GM12891 (cell line): ENCODE measurements at regions not wholly inside any gene's neighbourhood (a gene's known extent, or its start where the extent isn't known, plus 50 kb on each side); places are given as distances from the start of the nearest gene placed in this dataset.

Experiments used
- POLR2A ChIP-seq: IDR thresholded peaks from 2 replicates; pipeline ENCODE4 v1.6.1; 2011; ENCODE audit warnings: low read depth, low read length, control low read depth
- POLR2AphosphoS5 ChIP-seq: IDR thresholded peaks from 2 replicates; pipeline ENCODE4 v1.6.1; 2011; ENCODE audit warnings: low read depth, low read length, control low read depth
- TAF1 ChIP-seq: IDR thresholded peaks from 2 replicates; pipeline ENCODE4 v1.6.1; 2011; ENCODE audit warnings: low read depth, low read length, control low read depth

GRCh38 chr6:167662075-167662880 is 164.4 kb upstream of the AFDN start:
- TF ChIP-seq POLR2A = no peak
- TF ChIP-seq POLR2AphosphoS5 = no peak
- TF ChIP-seq TAF1 = no peak
